LNCaP clone FGC (cell line): ENCODE measurements at regions not wholly inside any gene's neighbourhood (a gene's known extent, or its start where the extent isn't known, plus 50 kb on each side); places are given as distances from the start of the nearest gene placed in this dataset.

Experiments
- DNase-seq: peaks from one replicate; pipeline ENCODE4 v3.0.0-alpha.2; 2011; ENCODE audit warnings: low read depth
- H3K4me3 ChIP-seq: 2 replicates; pipeline ENCODE4 v1.5.1; 2011; ENCODE audit warnings: mild to moderate bottlenecking, low read depth, low read length, control low read depth
- TF ChIP-seq, protein P1 (sequence below): IDR thresholded peaks from 2 replicates; pipeline ENCODE4 v1.5.1; 2012; ENCODE audit warnings: mild to moderate bottlenecking; ENCODE audit not compliant: control insufficient read depth, insufficient read depth; ENCODE audit errors: extremely low read depth

DNA sequence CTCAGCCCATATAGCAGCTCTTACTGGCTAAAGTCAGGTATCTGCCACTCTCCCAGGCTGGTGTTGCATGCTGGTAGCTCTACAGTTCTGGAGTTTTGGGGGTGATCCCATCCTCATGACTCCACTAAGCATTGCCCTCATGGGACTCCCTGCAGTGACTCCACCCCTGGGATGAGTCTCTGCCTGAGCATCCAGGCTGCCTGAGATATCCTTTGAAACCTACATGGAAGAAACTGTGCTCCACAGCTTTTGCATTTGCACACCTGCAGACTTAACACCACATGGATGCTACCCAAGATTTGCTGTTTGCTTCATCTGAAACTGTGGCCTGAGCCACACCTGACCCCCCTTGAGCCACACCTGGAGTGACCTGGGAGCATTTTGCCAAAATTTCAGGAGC, 226.4 kb downstream of the C1orf94 start:
- H3K4me3 ChIP-seq: no peak overlapping the region
- DNase-seq: no peak
- TF ChIP-seq, protein P1, sequence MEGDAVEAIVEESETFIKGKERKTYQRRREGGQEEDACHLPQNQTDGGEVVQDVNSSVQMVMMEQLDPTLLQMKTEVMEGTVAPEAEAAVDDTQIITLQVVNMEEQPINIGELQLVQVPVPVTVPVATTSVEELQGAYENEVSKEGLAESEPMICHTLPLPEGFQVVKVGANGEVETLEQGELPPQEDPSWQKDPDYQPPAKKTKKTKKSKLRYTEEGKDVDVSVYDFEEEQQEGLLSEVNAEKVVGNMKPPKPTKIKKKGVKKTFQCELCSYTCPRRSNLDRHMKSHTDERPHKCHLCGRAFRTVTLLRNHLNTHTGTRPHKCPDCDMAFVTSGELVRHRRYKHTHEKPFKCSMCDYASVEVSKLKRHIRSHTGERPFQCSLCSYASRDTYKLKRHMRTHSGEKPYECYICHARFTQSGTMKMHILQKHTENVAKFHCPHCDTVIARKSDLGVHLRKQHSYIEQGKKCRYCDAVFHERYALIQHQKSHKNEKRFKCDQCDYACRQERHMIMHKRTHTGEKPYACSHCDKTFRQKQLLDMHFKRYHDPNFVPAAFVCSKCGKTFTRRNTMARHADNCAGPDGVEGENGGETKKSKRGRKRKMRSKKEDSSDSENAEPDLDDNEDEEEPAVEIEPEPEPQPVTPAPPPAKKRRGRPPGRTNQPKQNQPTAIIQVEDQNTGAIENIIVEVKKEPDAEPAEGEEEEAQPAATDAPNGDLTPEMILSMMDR: no peak

DNA sequence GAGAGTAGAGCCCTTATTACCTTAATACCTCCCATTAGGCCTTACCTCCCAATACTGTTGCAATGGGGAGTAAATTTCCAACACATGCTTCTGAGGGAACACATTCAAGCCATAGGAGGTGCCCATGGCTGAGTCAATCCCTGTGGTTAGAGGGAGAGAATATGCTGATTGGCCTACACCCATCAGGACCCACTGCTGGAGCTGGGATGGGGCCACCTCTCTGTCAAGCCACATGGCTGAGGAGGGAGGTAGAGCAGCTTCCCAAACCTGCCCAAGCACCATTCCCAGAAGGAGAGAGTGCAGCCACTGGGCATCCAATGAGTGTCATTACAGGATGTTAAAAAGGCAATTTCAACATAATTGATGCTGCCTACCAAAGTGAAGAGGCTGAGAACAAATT, 228.1 kb downstream of the C1orf94 start:
- no peak for DNase-seq
- H3K4me3 ChIP-seq: no peak overlapping the region
- TF ChIP-seq, protein P1: no peak

- no peak for DNase-seq
- TF ChIP-seq, protein P1: no peak
- H3K4me3 ChIP-seq: no peak overlapping the region
Observed at GRCh38 chr1:34405266-34405959, 228.7 kb downstream of the C1orf94 start.

- TF ChIP-seq, protein P1: no peak
- peak; percentile 42 for DNase-seq
Observed at GRCh38 chr1:34406377-34406776, 229.7 kb downstream of the C1orf94 start.

GRCh38 chr1:34406833-34407539, 230.3 kb downstream of the C1orf94 start:
- no peak overlapping the region for H3K4me3 ChIP-seq
- no peak for DNase-seq
- TF ChIP-seq, protein P1: peak; percentile 23; the same call in 1 of the 2 replicates

More at GRCh38 chr1:34406377-34406776, 229.7 kb downstream of the C1orf94 start:
- no peak overlapping the region for H3K4me3 ChIP-seq

GRCh38 chr1:34408011-34408410, 231.3 kb downstream of the C1orf94 start:
- no peak overlapping the region for H3K4me3 ChIP-seq
- DNase-seq: no peak
- TF ChIP-seq, protein P1: no peak

- TF ChIP-seq, protein P1: no peak
- no peak overlapping the region for H3K4me3 ChIP-seq
- no peak for DNase-seq
Observed at GRCh38 chr1:34409689-34410229, 233.1 kb downstream of the C1orf94 start.
